NCI-H1105 (cell line): ENCODE measurements at regions not wholly inside any gene's neighbourhood (a gene's known extent, or its start where the extent isn't known, plus 50 kb on each side); places are given as distances from the start of the nearest gene placed in this dataset.

ENCODE experiments used
- DNase-seq: peaks from one replicate; lab custom pipeline; 2025; lab: John Stamatoyannopoulos, UW

DNA sequence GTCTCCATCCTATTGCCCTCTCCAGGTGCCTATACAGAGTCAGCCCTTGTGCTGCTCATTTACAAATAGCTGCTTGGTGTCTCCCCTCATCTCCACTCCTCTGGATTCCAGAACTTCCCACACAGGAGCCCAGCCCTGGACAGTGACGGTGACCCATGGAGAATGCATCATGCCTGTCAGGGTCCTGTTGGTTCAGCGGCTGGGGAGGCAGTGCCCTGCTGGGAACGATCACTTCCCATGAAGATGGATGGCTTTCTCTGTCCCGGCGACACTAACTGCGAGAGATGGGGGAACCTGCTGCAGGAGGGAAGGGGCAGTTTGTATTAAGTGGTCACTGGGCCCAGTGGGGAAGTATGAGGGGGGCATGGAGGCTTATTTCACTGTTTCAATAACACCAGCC lies 395.0 kb upstream of the TBX3 start:
- DNase-seq, result no peak

DNA sequence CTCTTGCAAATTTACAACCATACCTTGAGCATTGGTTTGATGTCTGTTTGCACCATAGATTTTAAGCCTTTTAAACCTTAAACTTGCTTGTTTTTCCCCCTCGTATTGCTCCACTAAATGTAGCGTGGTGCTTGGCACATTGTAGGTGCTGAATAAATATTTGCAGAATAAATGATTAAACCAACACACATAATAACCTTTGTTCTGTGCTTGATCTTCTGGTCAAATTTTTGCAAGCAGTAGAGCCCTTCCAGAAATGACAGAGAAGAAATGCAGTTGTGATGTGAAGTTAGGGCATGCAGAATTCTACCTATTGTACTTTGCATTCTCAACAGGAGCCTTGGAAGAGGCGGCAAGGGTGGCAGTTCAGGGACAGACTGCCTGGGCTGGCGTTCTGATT lies 394.4 kb upstream of the TBX3 start:
- no peak for DNase-seq

DNA sequence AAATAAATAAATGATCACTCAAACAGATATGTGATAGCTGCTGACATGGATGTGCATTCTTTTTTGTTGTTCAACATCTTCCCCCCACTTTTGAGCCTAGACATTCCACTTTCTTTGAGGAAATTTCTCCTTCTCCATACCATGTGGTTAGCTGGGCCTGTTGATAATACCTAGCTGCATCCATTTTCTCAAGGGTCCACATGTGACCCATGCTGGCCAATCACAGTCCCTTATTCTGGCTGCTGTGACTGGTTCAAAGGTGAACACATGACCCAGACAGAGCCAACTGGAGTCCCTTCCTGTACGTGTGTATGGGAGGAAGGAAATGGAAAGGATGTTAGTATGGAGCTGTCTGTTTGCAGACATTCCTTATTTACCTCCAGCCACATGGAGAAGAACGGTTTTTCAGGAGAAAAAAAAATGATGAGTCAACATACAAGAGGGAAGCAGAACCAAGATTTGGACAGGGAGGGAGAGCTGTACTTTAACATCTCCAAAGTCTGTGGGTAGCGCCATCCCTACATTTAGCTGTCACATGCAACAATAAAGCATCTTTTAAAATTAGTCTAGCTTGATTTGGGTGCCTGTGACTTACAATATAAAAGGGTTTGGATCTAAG lies 391.7 kb upstream of the TBX3 start:
- no peak for DNase-seq

DNA sequence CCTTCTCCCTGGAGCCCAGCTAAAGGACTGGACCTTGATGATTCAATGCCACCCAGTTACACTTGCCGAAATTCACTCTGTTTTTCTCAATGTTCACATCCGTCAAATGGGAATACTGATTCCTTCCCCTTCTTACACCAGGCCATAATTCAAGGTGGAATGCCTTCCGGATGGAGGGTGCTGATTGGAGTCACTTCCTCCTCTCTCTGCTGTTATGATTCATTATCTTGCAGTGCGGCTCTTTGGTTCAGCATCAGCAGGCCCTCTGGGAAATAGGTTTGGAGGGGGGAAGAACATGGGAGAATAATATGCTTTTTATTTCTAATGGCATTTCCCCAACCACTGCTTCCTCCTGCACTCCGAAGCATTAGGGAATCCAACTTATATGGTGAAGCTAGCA lies 390.6 kb upstream of the TBX3 start:
- DNase-seq, result no peak

DNA sequence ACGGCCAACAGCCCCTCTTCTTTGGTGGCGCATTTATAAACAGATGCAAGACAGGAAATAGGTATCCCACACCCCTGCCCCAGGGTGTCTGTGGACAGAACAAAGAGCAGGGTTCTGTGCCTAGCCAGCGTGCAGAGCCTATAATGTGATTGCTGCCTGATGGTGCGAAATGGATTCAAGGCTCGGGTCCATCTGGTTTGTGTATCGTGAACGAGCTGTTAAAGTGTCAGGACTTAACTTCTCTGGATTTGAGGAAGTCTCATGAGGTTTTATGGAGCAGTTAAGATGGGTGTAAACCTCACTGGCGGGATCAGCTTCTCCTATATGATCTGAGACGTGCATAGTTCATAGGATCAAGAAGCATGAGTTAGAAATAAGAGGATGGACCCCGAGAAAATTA lies 388.7 kb upstream of the TBX3 start:
- no peak for DNase-seq

DNA sequence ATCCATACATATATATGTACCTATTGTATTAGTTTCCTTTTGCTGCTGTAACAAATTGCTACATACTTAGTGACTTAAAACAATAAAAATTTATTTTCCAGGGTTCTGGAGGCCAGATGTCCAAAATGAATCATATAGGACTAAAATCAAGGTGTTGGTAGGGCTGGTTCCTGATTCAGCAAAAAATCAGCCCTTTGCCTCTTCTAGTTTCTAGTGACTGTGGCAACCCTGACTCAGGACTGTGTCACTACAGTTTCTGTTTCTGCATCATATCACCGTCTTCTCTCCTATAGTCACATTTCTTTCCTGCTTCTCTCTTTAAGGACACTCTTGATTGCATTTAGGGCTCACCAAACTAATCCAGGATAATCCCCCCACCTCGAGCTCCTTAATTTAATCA lies 386.3 kb upstream of the TBX3 start:
- no peak for DNase-seq

DNA sequence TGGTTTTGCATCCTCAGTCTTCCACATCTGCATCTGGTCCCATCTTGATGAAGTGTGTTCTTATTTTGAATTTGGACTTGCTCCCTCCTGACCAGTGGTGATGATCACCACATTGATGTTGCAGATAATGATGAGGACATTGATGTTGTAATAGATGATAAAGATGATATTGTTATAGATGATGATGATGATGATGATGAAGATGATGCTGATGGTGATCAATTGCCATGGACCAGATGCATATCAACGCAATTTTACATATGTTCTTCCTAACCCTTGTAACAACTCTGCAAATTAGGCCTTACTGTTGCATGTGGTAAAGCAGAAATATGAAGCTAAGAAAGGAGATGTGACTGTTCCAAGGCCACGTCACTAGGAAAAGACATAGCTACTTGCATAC lies 380.3 kb upstream of the TBX3 start:
- no peak for DNase-seq

DNA sequence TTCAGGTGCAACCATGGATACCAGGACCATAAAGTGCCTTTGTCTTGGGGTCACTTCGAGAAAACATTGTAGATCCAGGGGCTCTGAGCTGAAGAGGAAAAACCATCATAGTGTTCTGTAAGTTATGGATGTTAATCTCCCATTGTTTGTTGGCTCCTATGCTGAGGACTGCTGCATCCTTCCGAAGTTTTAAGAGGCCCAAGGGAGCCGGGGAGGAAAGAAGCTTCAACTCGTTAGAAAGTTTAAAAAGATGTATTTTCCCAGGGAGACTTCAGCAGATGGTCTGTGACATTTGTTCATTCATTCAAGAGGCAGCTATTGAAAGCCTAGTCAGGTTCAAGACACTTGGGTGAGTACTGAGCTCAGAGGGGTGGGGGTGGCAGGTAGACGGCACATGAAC lies 378.8 kb upstream of the TBX3 start:
- no peak for DNase-seq

DNA sequence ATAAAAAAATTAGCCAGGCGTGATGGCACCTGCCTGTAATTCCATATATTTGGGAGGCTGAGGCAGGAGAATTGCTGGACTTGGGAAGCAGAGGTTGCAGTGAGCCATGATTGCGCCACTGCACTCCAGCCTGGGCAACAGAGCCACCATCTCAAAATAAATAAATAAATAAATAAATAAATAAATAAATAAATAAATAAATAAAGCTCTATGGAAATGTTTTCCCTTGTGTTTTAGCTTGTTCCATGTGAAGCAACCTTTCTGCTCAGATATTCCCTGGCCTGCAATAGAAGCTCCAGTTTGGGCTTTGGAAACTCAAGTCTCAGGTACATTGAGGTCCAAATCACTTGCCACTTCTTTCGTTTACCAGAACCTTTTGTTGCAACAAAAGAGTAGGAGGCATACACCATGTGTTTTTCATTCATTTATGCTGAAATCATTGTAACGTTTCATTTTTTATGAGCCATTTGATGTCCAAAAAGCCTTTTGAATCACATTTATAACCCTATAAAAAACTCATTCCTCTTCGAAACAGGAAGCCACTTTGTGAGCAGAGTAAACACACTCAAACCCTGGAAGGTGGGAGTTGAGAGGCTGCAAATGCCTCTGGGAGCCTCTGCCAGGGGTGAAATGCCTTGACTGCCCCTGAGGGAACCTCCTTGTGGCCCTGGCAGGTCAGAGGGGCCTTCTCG lies 376.6 kb upstream of the TBX3 start:
- DNase-seq, result no peak

DNA sequence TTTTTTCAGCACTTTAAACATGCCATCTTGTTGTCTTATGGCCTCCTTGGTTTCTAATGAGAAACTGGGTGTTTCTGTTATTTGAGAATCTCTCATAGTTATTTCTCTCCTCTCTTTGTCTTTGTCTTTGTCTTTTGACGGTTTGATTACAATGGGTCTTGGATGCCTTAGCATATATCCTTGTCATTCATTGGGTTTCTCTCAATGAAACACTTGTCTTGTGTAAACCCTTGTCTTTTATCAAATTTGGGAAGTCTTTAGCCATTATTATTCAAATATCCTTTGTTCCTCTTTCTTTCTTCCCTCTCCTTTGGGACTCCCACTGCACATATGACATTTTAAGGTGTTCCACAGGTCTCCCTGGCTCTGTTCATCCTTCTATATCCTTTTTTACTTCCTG lies 373.5 kb upstream of the TBX3 start:
- DNase-seq, result no peak

DNA sequence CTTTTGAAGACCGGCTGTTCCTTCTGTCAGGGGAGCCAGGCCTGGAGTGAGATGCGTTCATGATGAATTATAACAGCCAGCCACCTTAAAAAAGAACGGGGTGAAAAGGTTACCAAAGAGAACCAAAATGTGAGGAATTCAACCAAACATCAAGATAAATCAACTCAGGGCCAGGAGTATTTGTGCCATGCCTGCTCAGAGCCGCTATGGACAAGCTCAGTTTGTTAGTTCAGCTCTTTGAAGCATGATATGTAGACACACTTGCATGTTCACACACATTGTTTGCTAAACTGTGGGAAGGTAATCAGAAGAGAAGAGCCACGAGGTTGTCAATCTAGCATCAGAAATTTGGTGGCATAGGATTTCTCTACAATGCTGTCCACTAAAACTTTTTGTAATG lies 367.4 kb upstream of the TBX3 start:
- DNase-seq, result no peak

DNA sequence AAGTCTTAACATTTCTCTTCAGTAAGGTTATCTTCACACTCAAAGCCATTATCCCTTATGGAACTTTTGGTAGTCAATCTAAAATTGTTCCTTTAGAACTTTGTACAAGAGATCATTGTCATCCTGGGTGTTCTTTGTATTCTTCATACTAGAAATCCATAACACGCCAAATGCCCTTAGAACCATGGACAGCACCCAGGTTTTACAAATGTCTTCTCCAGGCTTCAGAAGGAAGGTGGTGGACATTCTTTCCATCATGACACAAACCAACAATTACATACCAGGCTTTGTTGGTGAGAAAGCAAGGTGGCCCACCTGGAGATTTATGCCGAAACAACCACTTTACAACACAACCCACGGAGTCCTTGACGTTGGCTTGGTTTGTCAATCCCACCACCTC lies 365.6 kb upstream of the TBX3 start:
- DNase-seq, result no peak

DNA sequence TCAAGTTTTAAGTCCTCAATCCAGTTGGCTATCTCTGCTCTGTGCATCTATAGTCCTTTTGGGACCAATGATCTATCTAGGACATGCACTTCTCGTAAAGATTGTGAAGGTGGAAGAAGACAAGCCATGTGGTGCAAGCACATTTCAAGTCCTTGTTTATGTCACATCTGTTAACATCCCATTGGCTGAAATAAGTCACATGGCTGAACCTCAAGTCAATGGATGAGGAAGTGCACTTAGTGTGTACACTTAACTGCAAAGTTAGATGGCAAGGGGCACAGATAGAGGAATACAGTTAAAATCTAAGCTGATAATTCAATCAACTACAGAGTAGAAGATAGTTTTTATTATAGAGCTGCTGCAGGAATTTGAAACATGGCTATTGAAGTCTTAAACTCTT lies 362.8 kb upstream of the TBX3 start:
- DNase-seq, result no peak

DNA sequence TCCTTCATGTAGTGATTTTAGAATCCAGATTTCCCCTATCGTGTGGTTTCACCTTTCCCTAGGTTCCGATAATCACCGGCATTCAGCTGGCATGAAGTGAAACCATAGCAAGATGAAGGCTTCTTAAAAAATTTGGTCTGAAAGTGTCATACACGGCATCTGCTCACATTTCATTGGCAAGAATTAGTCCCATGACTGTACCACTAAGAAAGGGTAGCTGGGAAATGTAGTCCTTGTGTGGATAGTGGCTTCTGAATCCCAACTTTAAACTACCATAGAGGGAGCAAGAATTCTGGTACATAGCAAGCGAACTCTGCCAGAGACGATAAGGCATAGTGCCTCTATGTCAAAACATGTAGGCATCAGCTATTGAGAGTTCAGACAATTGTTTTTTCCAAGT lies 360.1 kb upstream of the TBX3 start:
- no peak for DNase-seq

DNA sequence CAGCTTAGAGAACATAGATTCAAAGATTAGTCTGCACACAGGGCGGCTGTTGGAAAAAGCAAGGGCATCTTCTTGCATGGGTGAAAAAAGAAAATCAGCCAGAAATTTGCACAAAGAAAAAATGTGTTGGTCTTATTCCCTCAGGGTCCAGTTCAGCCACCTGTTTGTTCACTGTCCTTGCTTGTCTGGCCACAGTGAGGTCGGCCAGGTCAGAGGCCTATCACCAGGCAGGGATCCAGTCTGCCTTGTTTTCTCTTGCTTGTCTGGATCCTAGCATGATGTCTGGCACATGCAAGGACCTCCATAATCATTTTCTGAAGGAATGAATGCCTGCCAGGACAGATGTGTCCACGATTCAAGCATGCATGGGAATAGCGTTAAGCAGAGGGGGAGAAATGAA lies 359.1 kb upstream of the TBX3 start:
- no peak for DNase-seq

DNA sequence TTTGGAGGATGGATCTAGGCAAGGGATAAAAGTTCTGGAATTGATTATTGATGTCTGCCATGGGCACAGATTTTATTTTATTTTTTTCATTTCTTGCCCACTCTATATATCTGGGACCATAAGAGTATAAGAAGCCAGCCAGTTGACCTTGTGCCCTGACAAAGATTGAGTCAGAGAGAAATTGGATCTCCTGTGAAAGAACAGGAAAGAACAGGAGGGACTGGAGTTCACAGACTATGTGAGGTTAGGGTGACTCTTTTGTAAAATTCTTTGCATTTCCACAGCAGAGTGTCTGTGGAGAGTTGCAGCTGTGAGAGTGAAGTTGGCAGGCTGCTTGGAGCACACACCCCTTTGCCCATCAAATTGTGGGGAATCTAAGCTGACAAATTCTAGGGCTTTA lies 358.4 kb upstream of the TBX3 start:
- no peak for DNase-seq

DNA sequence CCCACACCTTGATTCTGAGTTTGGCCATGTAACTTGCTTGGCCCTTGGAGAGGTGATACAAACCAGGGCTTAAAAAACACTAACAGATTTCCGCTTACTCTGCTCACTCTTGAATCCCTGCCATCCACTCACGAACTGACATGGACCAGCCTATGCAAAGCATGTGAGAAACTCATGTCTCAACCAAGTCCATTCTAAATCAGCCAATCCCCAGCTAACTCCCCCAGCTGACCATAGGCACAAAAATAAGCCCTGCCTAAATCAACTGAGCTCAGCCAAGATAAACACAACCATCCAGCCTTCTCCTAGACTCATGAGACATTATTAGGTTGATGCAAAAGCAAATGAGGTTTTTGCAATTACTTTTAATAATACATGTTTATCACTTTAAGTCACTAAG lies 353.9 kb upstream of the TBX3 start:
- DNase-seq, result no peak

DNA sequence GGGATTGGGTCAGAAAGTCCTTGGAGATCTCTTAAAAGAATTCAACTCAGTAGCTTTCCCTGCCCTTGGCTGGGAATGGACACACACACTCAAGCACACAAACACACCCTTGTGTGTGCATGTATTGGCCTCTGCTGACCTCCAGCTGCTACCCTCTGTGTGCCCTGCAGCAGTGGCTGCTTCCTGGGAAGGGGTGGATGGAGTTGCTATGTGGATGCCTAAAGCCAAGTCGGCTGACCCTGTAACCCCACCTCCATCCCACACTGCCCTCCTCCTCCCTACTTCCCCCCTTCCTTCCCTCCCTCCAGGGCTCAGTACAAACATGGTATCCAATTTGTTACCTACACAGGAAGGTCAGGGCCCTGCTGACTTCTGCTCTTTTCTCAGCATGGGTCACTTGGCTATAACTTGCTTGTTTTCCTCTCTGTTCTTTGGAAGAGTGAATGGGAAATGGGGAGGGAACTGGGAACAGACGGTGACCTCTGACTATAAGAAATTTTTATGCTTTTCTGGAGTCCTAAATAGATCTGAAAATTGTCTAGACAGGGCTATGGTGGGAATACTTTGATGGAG lies 351.6 kb upstream of the TBX3 start:
- no peak for DNase-seq

DNA sequence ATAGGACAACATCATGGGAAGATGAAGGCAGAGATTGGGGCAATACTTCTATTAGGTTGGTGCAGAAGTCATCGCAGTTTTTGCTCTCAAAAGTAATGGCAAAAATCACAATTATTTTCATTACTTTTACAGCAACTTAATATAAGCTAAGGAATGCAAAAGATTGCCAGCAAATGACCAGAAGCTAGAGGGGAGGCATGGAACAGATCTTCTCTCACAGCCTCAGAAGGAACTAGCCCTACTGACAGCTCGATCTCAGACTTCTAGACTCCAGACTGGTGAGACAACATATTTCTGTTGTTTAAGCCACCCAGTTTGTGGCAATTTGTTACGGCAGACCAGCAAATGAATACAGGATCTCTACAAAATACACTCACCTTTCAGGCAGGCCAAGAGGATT lies 348.5 kb upstream of the TBX3 start:
- DNase-seq, result no peak

DNA sequence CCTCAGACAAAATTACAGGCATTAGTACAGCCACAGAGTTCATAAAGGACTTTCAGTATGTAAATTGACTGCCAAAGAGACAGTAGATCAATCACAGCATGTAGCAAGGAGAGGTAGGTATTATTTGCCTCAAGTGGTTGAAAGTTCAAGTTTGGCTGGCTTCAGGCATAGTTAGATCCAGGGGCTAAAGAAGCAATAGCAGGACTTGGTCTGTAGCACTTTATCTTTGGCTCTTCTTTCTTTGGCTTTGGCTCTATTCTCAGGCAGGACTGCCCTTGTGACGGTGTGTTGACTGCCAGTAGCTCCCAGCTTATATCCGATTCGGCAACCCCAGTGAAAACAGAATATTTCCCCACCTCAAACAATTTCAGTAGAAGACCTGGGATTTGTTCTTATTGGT lies 346.0 kb upstream of the TBX3 start:
- DNase-seq, result no peak

DNA sequence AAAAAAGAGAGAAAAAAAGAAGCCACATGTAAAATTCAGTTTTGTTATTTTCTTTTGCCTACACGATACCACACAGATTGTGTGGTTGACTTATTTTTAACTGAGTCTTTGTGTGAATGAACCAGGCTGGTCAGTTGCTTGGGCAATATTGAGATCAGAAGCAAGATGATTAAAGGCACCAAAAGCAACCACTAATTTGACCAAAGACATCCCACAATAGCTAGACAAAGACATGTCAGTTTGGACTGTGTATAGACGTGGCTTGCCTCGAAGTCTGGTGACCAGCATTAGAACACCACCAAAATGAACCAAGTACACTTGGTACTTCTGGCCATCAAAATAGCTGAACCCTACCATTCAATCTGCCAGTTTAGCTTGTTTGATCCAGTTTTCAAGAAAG lies 340.6 kb upstream of the TBX3 start:
- no peak for DNase-seq

DNA sequence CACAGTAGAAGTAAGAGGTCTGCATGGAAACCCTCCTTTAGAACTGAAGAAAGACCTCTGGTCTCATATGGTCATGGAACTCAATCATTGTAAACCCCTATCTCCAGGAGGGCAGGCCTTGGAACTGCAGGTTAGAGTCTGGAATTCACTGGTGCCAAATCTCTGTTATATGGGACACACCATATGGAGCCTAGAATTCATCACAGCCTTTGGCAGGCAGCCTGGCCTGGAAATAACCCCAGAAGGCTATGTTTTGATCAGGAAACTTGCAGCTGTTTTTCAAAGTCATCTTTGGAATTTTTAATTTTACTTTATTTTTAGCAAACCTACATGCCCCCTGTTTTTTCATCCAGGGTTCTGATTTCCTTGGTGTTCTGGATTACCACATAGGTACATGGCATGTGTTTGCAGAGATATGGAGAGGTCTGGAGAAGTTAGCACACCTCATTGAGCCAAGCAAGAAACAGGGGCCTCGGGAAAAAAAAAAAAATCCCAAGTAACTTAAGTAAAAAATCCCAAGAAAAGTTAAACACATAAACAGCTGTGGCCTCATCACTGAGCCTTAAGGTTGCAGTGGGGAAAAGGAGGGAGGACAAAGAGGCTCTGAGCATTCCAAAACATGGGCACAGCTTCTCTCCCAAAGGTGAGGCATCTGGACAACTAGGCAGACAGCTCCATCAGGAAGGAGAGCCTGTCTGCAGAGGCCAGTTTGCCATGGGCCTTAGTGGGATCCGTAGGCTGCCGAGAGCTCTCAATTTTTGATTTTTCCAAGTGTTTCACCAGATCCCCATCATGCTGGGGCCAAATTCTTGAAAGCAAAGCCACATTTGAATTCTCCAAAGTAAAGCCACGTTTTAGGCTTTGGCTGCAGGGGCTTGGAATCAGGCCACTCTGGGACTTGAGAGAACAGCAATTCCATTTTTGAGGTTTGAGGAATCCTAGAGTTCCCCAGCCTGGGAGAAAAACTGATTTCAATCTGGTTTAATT lies 339.6 kb upstream of the TBX3 start:
- DNase-seq, result no peak

DNA sequence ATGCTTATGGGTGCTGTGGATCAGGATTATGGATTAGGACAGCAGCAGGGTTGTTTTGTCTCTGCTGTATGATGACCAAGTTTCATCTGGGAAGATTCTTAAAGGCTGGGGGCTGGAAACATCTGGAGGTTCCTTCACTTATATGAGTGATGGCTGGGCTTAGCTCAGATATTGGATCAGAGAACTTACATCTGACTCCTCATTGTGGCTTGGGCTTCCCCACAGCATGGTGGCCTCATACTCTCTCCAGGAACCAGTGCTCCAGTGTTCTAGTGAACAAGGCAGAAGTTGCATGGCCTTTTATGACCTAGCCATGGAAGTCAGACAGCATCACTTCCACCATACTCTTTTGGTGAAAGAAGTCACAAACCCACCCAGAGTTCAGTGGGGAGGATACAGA lies 336.1 kb upstream of the TBX3 start:
- no peak for DNase-seq
